GM12878 (cell line): ENCODE measurements at regions not wholly inside any gene's neighbourhood (a gene's known extent, or its start where the extent isn't known, plus 50 kb on each side); places are given as distances from the start of the nearest gene placed in this dataset.

Experiments used
- BCL11A ChIP-seq: IDR thresholded peaks from 2 replicates; pipeline ENCODE4 v1.6.1; 2011; ENCODE audit warnings: low read depth, low read length
- BHLHE40 ChIP-seq, 2 experiments: fragments of 450-650 bp in 1 of 2; IDR thresholded peaks; 2 replicates each; pipeline ENCODE4 v1.6.1; 2011 to 2017; ENCODE audit warnings: low read depth in 2 of 2, borderline replicate concordance in 1 of 2, improper control_type of control experiment in 1 of 2, low read length in 1 of 2, mild to moderate bottlenecking in 1 of 2
- CEBPB ChIP-seq, 2 experiments: fragments of 150-350 bp in 1 of 2; IDR thresholded peaks; 2 replicates each; pipeline ENCODE4 v1.6.1; 2012 to 2014; ENCODE audit warnings: low read depth in 2 of 2, low read length in 2 of 2, borderline replicate concordance in 1 of 2, inconsistent platforms in 1 of 2
- CHD1 ChIP-seq: IDR thresholded peaks from 2 replicates; pipeline ENCODE4 v1.6.1; 2012; ENCODE audit warnings: low read depth, low read length, improper control_type of control experiment
- EP300 ChIP-seq, 2 experiments: fragments of 150-350 bp in 1 of 2; IDR thresholded peaks; 2 replicates each; pipeline ENCODE4 v1.6.1; 2011 to 2012; ENCODE audit warnings: low read depth in 2 of 2, low read length in 2 of 2, borderline replicate concordance in 1 of 2, improper control_type of control experiment in 1 of 2, inconsistent platforms in 1 of 2; ENCODE audit not compliant: control insufficient read depth in 1 of 2
- FOXM1 ChIP-seq: IDR thresholded peaks from 2 replicates; pipeline ENCODE4 v1.6.1; 2012; ENCODE audit warnings: low read depth, mild to moderate bottlenecking, inconsistent platforms, low read length, moderate library complexity
- IKZF1 ChIP-seq: fragments of 450-650 bp; conservative IDR thresholded peaks from 2 replicates; pipeline ENCODE4 v1.6.1; 2017; ENCODE audit warnings: antibody characterized with exemption, mild to moderate bottlenecking
- IKZF2 ChIP-seq, 2 experiments: fragments of 450-650 bp; IDR thresholded peaks; 2 replicates each; pipeline ENCODE4 v1.6.1; 2017; ENCODE audit warnings: mild to moderate bottlenecking in 2 of 2, moderate library complexity in 2 of 2
- JUNB ChIP-seq: IDR thresholded peaks from 2 replicates; pipeline ENCODE4 v1.6.1; 2016; ENCODE audit warnings: antibody characterized with exemption, mild to moderate bottlenecking
- MEF2A ChIP-seq: IDR thresholded peaks from 2 replicates; pipeline ENCODE4 v1.6.1; 2011; ENCODE audit warnings: low read depth, mild to moderate bottlenecking, low read length, moderate library complexity; ENCODE audit not compliant: insufficient read depth
- MTA2 ChIP-seq: fragments of 450-650 bp; IDR thresholded peaks from 2 replicates; pipeline ENCODE4 v1.6.1; 2016; ENCODE audit warnings: low read depth, mild to moderate bottlenecking, moderate library complexity
- NRF1 ChIP-seq: conservative IDR thresholded peaks from 2 replicates; pipeline ENCODE4 v1.6.1; 2011; ENCODE audit warnings: mild to moderate bottlenecking, low read depth, low read length, improper control_type of control experiment
- PML ChIP-seq: IDR thresholded peaks from 2 replicates; pipeline ENCODE4 v1.6.1; 2012; ENCODE audit warnings: low read length, inconsistent platforms
- RB1 ChIP-seq: fragments of 450-650 bp; formaldehyde crosslinking; IDR thresholded peaks from 2 replicates; pipeline ENCODE4 v1.6.1; 2017; ENCODE audit warnings: mild to moderate bottlenecking, borderline replicate concordance
- RUNX3 ChIP-seq: IDR thresholded peaks from 2 replicates; pipeline ENCODE4 v1.6.1; 2012; ENCODE audit warnings: low read length, inconsistent platforms
- SPI1 ChIP-seq: IDR thresholded peaks from 2 replicates; pipeline ENCODE4 v1.6.1; 2011; ENCODE audit warnings: low read depth, mild to moderate bottlenecking, low read length, moderate library complexity, borderline replicate concordance; ENCODE audit not compliant: insufficient read depth
- STAT1 ChIP-seq: fragments of 450-650 bp; conservative IDR thresholded peaks from 2 replicates; pipeline ENCODE4 v1.6.1; 2014; ENCODE audit warnings: antibody characterized with exemption, mild to moderate bottlenecking
- STAT3 ChIP-seq: IDR thresholded peaks from 2 replicates; pipeline ENCODE4 v1.6.1; 2011; ENCODE audit warnings: low read depth, low read length, improper control_type of control experiment
- TAF1 ChIP-seq: IDR thresholded peaks from 2 replicates; pipeline ENCODE4 v1.6.1; 2011; ENCODE audit warnings: mild to moderate bottlenecking, low read depth, low read length, borderline replicate concordance
- TBL1XR1 ChIP-seq: IDR thresholded peaks from 2 replicates; pipeline ENCODE4 v1.6.1; 2012; ENCODE audit warnings: low read depth, low read length, improper control_type of control experiment
- TF ChIP-seq, protein P1 (sequence below): fragments of 450-650 bp; IDR thresholded peaks from 2 replicates; pipeline ENCODE4 v1.6.1; 2017; ENCODE audit warnings: mild to moderate bottlenecking, low read depth, inconsistent platforms; ENCODE audit not compliant: poor library complexity, severe bottlenecking
- TF ChIP-seq, protein P2 (sequence below): fragments of 450-650 bp; formaldehyde crosslinking; IDR thresholded peaks from 2 replicates; pipeline ENCODE4 v1.5.0; 2022; ENCODE audit warnings: mild to moderate bottlenecking, missing genetic modification characterization
- TF ChIP-seq, protein P3 (sequence below): fragments of 450-650 bp; IDR thresholded peaks from 2 replicates; pipeline ENCODE4 v1.6.1; 2014; ENCODE audit warnings: mild to moderate bottlenecking
- TF ChIP-seq, protein P4 (sequence below): IDR thresholded peaks from 2 replicates; pipeline ENCODE4 v1.6.1; 2011; ENCODE audit warnings: borderline replicate concordance, low read depth, mild to moderate bottlenecking, moderate library complexity, low read length; ENCODE audit not compliant: insufficient read depth, poor library complexity, severe bottlenecking

DNA sequence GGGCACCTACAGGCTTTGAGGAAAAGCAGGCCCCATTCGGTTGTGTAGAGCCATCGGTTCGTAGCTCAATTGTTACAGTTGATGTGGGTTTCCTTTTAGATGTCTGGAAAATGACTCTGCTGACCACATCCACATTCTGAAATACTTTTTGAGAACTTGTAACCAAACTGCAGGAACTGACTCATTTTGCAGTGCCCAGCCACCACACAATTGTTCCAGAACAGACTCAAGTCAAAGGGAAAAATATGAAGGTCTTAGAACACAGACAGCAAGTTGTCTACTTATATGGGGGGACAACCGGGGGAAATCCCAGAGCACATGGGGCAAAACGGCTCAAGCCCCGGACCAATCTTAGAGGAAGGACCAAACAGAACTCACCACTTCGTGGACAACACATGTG is 557.6 kb upstream of the DIPK2B start (continued):
- TF ChIP-seq RUNX3: peak; percentile 98
- TF ChIP-seq BCL11A: peak; percentile 80
- TF ChIP-seq, protein P1, sequence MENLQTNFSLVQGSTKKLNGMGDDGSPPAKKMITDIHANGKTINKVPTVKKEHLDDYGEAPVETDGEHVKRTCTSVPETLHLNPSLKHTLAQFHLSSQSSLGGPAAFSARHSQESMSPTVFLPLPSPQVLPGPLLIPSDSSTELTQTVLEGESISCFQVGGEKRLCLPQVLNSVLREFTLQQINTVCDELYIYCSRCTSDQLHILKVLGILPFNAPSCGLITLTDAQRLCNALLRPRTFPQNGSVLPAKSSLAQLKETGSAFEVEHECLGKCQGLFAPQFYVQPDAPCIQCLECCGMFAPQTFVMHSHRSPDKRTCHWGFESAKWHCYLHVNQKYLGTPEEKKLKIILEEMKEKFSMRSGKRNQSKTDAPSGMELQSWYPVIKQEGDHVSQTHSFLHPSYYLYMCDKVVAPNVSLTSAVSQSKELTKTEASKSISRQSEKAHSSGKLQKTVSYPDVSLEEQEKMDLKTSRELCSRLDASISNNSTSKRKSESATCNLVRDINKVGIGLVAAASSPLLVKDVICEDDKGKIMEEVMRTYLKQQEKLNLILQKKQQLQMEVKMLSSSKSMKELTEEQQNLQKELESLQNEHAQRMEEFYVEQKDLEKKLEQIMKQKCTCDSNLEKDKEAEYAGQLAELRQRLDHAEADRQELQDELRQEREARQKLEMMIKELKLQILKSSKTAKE: peak; percentile 81
- TF ChIP-seq, protein P2, sequence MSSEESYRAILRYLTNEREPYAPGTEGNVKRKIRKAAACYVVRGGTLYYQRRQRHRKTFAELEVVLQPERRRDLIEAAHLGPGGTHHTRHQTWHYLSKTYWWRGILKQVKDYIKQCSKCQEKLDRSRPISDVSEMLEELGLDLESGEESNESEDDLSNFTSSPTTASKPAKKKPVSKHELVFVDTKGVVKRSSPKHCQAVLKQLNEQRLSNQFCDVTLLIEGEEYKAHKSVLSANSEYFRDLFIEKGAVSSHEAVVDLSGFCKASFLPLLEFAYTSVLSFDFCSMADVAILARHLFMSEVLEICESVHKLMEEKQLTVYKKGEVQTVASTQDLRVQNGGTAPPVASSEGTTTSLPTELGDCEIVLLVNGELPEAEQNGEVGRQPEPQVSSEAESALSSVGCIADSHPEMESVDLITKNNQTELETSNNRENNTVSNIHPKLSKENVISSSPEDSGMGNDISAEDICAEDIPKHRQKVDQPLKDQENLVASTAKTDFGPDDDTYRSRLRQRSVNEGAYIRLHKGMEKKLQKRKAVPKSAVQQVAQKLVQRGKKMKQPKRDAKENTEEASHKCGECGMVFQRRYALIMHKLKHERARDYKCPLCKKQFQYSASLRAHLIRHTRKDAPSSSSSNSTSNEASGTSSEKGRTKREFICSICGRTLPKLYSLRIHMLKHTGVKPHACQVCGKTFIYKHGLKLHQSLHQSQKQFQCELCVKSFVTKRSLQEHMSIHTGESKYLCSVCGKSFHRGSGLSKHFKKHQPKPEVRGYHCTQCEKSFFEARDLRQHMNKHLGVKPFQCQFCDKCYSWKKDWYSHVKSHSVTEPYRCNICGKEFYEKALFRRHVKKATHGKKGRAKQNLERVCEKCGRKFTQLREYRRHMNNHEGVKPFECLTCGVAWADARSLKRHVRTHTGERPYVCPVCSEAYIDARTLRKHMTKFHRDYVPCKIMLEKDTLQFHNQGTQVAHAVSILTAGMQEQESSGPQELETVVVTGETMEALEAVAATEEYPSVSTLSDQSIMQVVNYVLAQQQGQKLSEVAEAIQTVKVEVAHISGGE (CRISPR knock-in tag): no peak
- peak; percentile 34 to 47; a peak in 3 of 4 replicates for TF ChIP-seq IKZF2 (IDR thresholded peaks at IDR 0.05)
- TF ChIP-seq BHLHE40 (IDR thresholded peaks at IDR 0.05; ENCODE audit: borderline replicate concordance in 1 of 2, low read depth in 2 of 2, low read length in 1 of 2): peak in 1 of 2 experiments; percentile 24; a peak in 1 of 4 replicates
- TF ChIP-seq MTA2: peak; percentile 52
- TF ChIP-seq CHD1: no peak
- TF ChIP-seq, protein P3, sequence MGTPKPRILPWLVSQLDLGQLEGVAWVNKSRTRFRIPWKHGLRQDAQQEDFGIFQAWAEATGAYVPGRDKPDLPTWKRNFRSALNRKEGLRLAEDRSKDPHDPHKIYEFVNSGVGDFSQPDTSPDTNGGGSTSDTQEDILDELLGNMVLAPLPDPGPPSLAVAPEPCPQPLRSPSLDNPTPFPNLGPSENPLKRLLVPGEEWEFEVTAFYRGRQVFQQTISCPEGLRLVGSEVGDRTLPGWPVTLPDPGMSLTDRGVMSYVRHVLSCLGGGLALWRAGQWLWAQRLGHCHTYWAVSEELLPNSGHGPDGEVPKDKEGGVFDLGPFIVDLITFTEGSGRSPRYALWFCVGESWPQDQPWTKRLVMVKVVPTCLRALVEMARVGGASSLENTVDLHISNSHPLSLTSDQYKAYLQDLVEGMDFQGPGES: no peak
- TF ChIP-seq CEBPB (IDR thresholded peaks at IDR 0.05; ENCODE audit: borderline replicate concordance in 1 of 2, low read depth in 2 of 2, low read length in 2 of 2): peak in 1 of 2 experiments; percentile 88; a peak in 2 of 4 replicates
- 0 out of 2 replicates have a peak, but pooled peaks have one; percentile 44 for TF ChIP-seq PML
- TF ChIP-seq MEF2A: peak; percentile 81
- TF ChIP-seq RB1: no peak
- TF ChIP-seq NRF1: no peak
- TF ChIP-seq JUNB: peak; percentile 85
- 0 out of 2 replicates have a peak, but pooled peaks have one; percentile 39 for TF ChIP-seq STAT3
- TF ChIP-seq TAF1: no peak
- TF ChIP-seq SPI1: peak; percentile 40; the same call in 1 of the 2 replicates
- peak; percentile 90 for TF ChIP-seq TBL1XR1
- no peak for TF ChIP-seq STAT1
- peak; percentile 90 for TF ChIP-seq FOXM1
- peak; percentile 64 to 73; a peak in 3 of 4 replicates for TF ChIP-seq EP300 (IDR thresholded peaks at IDR 0.05; ENCODE audit: borderline replicate concordance in 1 of 2, control insufficient read depth in 1 of 2, low read depth in 2 of 2, low read length in 2 of 2)
- TF ChIP-seq, protein P4, sequence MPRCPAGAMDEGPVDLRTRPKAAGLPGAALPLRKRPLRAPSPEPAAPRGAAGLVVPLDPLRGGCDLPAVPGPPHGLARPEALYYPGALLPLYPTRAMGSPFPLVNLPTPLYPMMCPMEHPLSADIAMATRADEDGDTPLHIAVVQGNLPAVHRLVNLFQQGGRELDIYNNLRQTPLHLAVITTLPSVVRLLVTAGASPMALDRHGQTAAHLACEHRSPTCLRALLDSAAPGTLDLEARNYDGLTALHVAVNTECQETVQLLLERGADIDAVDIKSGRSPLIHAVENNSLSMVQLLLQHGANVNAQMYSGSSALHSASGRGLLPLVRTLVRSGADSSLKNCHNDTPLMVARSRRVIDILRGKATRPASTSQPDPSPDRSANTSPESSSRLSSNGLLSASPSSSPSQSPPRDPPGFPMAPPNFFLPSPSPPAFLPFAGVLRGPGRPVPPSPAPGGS: peak; percentile 93
- TF ChIP-seq IKZF1: peak; percentile 66
